ENCODE measurements at regions not wholly inside any gene's neighbourhood (a gene's known extent, or its start where the extent isn't known, plus 50 kb on each side); places are given as distances from the start of the nearest gene placed in this dataset.
A peak's percentile ranks its signal among the peaks of the same experiment; 100 is the strongest.
"Not testable (repeated sequence)": the region's sequence is repeated elsewhere in the genome, so short reads cannot be mapped to it uniquely, and the experiment has no call there.

DNA sequence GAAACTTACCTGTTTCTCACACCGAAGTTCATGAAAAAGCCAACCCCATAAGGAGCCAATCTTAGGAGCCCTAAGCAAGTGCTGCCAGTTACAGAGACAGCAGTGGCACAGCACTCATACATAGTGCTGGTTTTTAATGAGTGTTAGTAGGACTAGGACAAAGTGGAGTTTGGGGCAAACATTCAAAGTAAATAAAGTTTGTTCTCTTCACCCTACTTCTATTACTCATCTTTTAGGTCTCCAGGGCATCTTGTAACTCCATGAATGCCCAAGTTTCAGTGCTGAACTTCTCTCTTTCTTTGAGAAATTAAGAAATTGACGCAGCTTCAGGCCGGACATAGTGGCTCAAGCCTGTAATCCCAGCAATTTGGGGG, 584.7 kb downstream of the EBF1 start:
- no peak for DNase-seq
- no peak for ATAC-seq

DNA sequence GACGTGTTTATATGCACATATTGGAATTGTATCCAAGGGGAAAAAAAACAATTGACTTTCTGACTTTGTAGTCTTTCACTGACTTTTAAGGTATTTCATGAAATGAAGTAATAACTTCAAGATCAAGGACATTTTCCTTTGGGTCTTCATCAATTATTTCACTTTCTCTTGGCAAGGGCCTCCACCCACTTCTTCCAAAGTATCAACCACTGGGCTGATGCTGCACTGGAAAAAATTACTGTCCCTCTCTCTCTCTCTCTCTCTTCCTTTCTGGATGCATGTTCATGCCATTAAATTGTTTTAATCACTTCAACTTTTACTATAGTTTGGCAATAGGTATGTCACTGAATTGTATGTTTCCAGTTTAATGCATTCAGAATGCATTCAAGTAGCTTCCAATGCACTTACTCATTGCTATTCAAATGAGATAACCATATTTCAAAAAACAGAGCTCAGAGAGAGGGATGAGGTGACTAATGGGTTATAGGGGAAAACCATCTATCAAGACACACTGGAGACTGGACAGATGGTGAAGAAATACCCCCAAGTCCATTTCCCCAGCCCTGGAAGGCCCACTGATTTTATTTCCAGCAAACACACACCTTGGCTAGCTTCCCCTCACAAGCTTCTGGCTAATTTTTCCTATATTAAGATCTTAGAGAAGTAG, 585.3 kb downstream of the EBF1 start:
- DNase-seq (no peak), ATAC-seq (peak; percentile 68)

DNA sequence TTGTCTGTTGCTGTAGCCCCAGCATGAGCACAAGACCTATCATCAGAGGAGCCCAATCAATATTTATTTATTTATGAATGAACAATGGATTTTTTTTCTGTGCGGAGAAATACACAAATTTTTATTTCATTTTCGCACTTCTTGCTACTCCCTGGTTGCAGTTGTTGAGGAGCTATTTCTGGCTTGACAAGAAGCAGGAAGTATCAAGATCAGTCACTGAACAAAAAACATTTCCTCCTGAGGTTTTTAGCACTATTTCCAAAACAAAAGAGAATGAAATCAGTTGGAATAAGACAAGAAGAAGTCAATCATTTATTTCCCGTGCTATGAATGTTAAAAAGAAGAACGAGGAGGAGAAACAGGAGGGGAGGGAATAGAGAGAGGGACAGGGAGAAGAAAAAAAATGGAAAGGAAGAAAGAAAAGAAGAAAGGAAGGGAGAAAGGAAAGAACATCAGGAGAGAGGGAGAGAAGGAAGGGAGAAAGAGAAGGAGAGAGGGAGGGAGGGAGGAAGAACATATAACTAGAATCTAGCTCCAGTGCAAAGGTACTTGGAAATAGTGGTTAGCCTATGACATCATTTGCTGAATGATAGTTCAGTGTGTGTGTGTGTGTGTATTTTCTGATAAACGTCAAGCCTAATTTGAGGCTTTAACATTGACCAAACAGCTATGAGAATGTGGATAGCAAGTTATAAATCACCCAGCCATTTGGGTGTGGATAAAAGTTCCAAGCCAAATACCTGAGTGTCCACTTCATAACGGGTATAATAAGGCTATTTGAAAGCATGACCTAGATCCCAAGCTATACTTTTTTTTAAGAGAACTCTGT, 586.0 kb downstream of the EBF1 start:
- no peak for DNase-seq
- no peak for ATAC-seq

DNA sequence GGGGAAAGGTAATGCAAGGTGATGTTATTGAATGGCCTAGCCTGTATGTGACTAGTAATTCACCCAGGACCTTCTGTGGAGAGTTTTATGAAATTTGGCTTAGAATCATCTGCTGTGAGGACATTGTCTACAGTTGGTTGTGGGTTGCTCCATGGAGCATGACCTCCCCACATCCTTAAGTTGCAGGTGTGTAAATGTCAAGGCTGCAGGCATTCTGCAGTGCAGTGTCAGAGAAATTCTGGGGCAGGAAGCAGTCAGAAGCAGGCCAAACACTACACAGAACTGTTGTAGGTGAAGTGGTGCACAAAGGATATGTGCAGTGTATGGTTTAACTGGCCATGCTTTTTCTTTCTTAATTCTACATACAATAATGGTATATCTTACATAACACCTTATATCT, 588.3 kb downstream of the EBF1 start:
- ATAC-seq, result no peak
- no peak for DNase-seq

DNA sequence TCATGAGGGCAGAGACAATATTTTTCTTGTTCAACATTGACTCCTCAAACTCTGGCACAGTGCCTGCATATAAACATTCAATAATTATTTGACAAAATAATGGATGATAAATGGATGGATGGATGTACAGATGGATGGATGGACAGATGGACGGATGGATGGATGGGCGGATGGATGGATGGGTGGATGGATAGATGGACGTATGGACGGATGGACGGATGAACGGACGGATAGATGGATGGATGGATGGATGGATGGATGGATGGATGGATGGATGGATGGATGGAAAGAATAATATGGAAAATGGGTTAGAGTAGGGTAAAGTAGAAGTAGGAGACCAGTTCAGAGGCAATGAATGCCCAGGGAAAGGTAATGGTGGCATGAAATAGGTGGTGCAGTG, 589.2 kb downstream of the EBF1 start:
- no peak for DNase-seq
- no peak for ATAC-seq

DNA sequence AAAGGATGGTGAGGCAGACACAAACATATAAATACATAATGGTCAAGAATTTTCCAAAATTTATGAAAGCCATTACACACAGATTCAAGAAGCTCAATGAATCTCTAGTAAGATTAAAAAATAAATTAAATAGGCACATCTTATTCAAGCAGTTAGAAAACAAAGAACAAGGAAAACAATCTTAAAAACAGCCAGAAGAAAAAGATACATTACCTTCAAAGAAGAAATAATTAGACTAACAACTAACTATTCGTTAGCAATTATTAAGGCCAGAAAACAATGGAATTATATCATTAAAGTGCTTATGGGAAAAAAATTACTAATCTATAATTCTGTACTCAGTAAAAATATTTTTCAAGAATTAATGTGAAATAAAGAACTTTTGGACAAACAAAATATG, 593.1 kb downstream of the EBF1 start:
- DNase-seq (no peak), ATAC-seq (no peak)

DNA sequence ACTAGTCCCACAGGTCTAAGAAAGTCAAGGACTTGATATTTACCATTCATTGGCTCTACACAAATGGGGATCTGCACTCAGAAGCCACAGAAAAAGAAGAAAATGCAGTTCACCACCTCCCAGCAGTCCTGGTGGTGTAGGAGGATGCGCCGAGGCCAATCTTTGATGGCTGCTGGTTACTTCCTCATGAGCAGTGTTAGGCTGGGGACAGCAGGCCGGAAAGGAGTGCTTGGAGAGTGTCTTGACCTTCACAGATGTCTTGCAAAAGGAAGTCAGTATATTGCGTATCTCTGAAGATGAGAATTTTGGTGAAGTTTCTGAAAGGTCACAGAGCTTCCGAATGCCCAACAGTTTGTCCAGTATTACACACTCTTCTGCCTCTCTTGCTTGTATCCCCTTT, 597.0 kb downstream of the EBF1 start:
- ATAC-seq (no peak), DNase-seq (no peak)

DNA sequence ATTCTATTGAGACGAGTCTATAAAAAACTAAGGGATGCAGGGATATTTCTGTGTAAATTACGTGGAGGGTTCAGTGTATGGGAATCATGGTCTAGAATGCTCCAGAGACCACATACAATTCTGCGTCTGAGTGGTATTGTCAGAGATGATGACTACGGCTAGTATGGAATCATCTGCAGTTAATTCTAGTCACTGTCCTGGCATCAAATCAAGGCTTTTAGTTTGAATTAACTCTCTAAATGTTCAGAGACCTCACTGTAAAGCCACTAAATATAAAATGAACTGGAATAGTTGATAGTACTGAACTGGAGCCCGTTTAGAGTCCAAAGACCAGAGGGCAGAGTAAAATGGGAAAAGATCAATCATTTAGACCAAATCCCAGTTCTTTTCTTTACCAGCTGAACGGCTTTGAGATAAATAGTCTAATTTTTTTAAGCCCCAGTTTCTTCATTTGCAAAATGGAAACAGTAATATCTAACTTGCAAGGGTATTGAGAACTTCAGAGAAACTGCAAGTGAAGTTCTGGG, 599.8 kb downstream of the EBF1 start:
- DNase-seq (no peak), ATAC-seq (no peak)

DNA sequence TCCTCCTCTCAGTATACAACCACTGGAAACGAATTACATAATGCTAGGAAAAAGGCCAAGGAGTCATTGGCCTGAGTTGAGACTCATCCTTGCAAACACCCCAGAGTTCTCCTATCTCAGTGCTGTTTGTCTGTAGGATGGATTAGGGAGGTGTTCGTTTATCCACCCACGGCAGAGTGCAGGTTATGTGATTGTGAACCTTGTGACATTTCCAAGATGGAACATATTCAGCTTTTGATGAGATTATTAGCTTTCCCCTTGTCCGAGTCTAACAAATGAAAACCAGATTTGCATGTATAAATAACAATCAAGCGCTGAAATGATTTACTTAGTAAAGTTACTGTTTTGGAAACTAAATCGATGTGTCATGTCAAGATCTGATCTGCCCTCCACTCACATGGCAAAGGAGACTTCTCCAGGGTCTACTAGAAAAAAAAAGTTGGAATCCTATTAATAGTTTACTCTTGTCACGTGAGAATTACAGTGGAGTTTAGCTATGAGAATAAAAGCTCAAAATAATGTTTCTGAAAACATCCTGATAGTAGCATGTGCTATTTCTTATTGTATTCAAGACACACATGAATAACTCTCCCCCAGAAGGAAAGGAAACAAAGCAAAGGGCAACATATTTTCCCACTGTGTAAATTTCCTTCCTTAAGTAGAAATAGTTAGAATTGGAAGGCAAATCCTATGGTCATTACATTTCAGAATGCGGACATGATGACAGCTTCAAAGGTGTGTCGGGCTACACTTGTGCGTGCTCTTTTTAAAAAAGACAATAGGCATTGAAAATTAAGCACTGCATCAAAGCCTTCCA, 600.4 kb downstream of the EBF1 start:
- ATAC-seq (no peak), DNase-seq (no peak)

DNA sequence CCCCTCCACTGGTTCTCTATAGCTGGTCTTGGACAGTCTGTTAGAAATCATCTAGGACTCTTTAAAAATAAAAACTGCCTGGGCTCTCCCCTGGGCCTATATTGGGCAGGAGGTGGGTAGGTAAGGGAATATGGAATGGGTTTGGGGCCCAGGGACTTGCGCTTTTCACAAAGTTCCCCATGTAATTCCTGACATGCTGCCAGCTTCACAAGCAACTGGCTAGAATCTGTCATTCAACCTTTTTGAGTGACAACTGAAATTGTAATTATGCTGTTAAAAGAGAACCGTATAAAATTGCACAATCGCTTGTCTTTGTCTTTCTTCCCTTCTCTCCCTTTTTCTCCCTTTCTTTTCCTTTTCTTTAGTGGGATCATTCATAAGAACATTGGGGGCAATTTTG, 603.1 kb downstream of the EBF1 start:
- DNase-seq (no peak), ATAC-seq (no peak)

DNA sequence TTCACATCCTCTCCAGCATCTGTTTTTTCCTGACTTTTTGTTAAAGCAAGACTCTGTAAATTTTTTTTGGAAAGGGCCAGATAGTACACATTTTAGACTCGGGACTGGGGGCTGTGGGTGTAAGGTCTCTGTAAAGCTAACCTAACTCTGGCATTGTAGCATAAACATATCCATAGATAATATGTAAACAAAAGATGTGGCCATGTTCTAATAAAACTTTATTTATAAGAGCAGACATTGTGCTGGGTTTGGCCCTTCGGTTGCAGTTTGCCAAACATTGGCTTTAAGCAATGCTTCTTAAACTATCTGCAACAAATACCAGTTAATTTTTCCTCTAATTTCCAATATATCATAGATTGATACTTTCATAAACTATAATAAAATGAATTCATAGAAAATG, 605.2 kb downstream of the EBF1 start:
- no peak for DNase-seq
- no peak for ATAC-seq

DNA sequence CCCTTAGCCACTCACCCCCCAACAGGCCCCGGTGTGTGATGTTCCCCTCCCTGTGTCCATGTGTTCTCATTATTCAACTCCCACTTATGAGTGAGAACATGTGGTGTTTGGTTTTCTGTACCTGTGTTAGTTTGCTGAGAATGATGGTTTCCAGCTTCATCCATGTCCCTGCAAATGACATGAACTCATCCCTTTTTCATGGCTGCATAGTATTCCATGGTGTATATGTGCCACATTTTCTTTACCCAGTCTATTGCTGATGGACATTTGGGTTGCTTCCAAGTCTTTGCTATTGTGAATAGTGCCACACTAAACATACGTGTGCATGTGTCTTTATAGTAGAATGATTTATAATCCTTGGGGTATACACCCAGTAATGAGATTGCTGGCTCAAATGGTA, 605.7 kb downstream of the EBF1 start:
- not testable (repeated sequence) for DNase-seq, ATAC-seq

DNA sequence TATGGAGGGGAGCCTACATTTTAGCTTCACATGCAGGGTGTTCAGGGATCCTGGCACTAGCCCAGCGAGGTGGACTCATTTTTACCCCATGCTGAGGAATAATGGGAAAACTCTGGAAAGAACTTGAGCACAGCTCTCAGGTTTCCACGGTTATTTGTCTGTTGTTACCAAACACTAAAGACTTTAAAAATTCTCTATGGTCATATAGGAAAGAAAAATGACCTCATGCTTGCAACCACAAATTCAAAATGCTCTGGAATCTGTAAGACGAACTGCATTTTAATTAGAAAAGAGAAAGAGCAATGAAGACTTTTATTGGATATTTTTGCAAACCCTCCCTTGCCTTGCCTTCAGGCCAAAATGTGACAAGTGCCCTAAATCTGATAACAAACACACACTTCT, 606.9 kb downstream of the EBF1 start:
- no peak for ATAC-seq
- DNase-seq, result no peak

DNA sequence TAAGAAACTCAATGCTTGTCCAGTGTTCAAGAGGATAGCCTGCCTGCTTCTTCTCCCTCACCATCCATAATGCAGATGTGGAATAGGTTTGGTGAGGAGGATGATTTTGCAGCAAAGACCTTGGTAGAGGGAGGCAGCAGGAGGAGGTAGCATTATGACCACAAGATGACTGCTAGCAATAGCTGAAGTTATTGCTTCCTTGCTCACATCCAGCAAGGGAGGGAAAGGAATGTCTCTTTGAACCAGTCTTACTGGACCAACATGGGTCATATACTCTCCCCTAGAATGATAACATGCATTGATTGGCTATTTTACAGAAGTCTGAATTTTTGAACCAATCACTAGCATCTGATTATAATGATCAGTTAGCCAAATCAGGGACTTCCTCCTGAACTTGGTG, 607.6 kb downstream of the EBF1 start:
- ATAC-seq (no peak), DNase-seq (no peak)

DNA sequence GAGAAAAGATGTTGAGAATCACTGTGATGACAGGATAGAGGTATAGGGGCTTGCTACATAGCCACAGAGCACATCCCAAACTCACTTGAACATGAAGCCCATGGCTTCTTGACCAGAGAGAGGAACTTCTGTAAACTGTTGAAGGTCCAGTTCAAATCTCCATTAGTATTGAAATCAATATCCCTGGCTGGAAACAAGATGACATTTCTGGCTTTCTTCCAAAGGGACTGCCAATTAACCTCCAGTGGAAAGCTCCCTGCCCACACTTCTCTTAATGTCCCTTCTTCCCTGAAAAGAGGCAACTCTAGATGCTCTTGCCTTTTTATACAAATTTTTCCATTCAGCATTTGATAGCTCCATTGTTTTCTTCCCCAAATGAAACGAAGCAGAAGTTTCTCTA, 612.1 kb downstream of the EBF1 start:
- ATAC-seq, result no peak

DNA sequence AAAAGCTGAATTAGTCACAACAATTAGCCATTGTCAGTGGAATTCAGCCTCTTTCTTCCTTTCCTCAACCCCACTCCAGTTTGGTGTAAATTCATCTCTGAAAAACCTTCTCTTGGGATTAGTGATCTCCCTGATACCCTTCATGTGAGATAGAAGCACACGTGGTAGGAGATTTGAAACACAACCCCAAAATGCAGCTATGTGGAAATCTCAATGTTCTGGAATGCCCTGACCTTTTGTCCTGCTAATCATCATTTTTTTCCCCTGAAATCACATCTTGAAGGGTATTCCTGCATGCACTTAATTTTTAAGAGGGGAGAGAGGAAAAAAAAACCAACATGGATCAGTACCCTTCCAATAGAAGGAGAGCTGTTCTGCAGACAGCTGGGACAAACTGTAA, 612.6 kb downstream of the EBF1 start:
- ATAC-seq, result no peak
- DNase-seq, result no peak

More for the DNA sequence above, 612.1 kb downstream of the EBF1 start:
- DNase-seq, result no peak

DNA sequence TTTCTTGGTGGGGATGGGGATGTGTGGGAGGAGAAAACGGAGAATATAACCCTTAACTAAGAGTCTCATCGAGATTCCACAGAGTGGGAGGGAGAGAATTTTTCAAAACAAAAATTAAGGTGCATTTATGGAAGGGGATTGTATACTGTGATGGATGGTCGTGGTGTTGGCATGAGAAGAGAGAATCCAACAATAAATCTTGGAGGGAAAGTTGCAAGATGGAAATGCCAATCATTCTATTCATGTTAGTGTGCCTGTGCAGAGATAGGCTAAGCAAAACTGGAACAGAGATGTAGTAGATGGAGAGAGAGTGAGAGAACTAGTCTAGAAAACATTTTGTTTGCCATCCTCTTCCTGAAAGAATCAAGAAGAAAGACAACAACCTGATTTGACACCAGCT, 613.1 kb downstream of the EBF1 start:
- DNase-seq (no peak), ATAC-seq (no peak)

DNA sequence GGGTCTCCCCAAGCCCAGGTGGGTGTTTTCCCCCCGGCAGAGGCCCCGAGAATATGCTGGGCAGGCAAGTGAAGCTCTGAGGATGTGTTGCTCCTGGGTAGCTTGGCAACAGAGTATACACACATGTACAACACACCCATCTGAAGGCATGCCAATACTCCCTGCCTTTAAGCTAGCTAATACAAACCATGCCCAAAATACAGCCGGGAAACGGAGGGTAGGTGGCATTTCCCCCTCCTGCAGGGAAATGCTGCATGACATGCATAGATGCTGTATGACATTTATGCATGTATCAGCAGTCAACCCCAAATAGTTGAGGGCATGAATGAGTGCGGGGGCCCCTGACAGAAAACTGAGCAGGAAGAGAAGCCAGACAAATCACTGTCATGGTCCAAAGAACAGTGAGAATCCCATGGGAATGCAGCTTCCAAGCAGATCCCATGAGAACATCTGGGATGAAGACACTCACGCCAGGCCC, 614.1 kb downstream of the EBF1 start:
- DNase-seq, result no peak
- no peak for ATAC-seq

DNA sequence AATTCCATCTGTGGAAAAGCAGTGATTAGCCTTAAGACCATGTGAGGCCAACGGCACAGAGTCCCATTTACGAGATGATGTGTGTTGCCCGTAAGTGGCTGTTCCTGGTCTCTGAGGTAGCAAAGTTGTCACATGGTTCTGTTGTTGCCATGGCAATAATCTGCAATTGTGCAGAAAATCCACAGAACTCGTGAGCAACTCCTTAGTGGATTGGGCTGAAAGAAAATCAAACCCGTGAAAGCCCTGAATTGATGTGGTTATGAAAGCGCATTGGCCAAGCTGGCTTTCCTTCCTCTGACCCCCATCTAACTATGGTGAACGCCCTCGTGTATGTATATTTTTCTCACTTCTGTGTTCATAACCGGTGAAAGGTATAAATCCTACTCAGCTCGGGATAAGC, 614.7 kb downstream of the EBF1 start:
- DNase-seq (no peak), ATAC-seq (no peak)

DNA sequence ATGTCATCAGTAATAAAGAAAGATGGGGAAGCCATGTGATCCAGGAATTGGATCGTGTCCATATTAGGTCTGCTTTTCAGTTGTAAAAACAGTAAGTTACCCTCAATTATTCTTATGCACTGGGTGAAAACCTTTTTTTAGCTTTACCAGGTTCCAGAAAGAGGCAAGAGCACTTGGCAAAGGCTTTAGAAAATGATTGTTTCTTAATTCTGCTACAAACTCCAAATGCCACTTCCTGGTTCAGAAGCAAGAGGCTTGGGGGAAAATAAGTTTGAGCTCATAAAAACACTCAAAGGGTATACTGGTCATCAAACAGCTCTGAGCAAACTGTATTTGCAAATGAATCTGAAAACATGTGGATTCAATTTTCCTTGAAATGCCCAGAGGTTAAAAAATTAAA, 615.6 kb downstream of the EBF1 start:
- no peak for DNase-seq
- no peak for ATAC-seq

DNA sequence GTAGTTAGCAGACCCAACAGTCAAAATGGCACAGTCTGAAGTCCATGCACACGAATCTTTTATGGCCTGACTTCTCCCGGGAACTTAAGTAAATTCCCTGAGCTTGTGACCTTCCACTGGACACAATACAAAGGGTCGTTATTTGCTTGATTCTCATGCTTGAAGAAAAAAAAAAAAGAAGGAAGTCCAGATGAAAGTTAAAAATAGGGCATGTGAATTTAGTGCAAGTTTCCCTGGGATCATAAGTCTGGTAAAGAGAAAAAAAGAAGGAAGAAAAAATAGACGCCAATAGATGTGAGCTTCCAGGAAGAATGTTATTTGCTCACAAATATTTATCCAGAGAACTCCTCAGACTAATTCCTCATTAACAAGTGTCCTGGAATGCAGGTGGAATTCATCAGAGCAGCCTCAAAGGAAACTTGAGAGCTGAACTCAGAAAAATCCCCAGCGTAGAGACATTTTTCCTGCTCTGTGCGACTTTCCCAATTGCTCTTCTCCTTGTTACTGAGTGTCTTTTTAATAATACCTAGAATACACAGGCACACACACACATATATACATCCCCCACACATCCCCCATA, 616.3 kb downstream of the EBF1 start:
- DNase-seq (no peak), ATAC-seq (no peak)

DNA sequence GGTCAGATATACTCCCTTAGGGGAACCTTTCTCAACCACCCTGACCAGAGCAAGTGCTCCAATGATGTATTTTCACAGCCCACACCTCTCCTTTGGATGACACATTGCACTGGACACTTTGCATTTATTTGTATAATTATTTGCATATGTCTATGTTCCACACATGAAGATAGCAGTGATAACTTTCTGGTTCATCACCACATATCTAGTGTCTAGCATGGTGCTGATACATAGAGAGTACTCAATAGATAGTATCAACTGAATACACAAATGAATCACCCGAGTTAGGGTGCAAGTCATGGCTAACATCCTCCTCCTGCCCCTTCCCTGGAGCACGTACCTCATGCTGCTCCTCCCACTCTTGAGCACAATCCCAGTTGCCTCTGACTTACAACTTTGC, 617.6 kb downstream of the EBF1 start:
- no peak for ATAC-seq
- no peak for DNase-seq

Data from stimulated activated naive CD8-positive, alpha-beta T cell treated with anti-CD3 and anti-CD28 coated beads, Interleukin-15, Interleukin-2, amounts not matched to agents 100 U/mL and 50 U/mL, for 24 hours (primary cell).